ENCODE measurements at regions not wholly inside any gene's neighbourhood (a gene's known extent, or its start where the extent isn't known, plus 50 kb on each side); places are given as distances from the start of the nearest gene placed in this dataset.

- no peak overlapping the region for H3K4me3 ChIP-seq (ENCODE audit: low read depth, low read length)
- in situ Hi-C loops (cut with HindIII; ENCODE audit: low sequenced_read_pairs): no loop called here
- TF ChIP-seq CTCF (IDR thresholded peaks at IDR 0.05; ENCODE audit: low read depth, low read length, missing control alignments): no peak
- no peak for DNase-seq (ENCODE audit: low read depth)
These were observed 69.0 kb upstream of the LPP start for GRCh38 chr3:188084752-188085583.

GRCh38 chr3:188085584-188086560 is 68.1 kb upstream of the LPP start:
- no peak for DNase-seq (ENCODE audit: low read depth)
- in situ Hi-C loops (cut with HindIII; ENCODE audit: low sequenced_read_pairs): no loop called here
- TF ChIP-seq CTCF (IDR thresholded peaks at IDR 0.05; ENCODE audit: low read depth, low read length, missing control alignments): no peak
- H3K4me3 ChIP-seq (ENCODE audit: low read depth, low read length): no peak overlapping the region

- DNase-seq (ENCODE audit: low read depth): no peak
- TF ChIP-seq CTCF (IDR thresholded peaks at IDR 0.05; ENCODE audit: low read depth, low read length, missing control alignments): no peak
- in situ Hi-C loops (cut with HindIII; ENCODE audit: low sequenced_read_pairs): no loop called here
- H3K4me3 ChIP-seq (ENCODE audit: low read depth, low read length): no peak overlapping the region
These were observed 64.8 kb upstream of the LPP start for GRCh38 chr3:188088948-188089685.

GRCh38 chr3:188090620-188091309 is 63.2 kb upstream of the LPP start:
- in situ Hi-C loops (cut with HindIII; ENCODE audit: low sequenced_read_pairs): no loop called here
- no peak for TF ChIP-seq CTCF (IDR thresholded peaks at IDR 0.05; ENCODE audit: low read depth, low read length, missing control alignments)
- no peak overlapping the region for H3K4me3 ChIP-seq (ENCODE audit: low read depth, low read length)
- DNase-seq (ENCODE audit: low read depth): no peak

- H3K4me3 ChIP-seq (ENCODE audit: low read depth, low read length): no peak overlapping the region
- no peak for DNase-seq (ENCODE audit: low read depth)
- TF ChIP-seq CTCF (IDR thresholded peaks at IDR 0.05; ENCODE audit: low read depth, low read length, missing control alignments): no peak
- in situ Hi-C loops (cut with HindIII; ENCODE audit: low sequenced_read_pairs): no loop called here
These were observed 62.2 kb upstream of the LPP start for GRCh38 chr3:188091746-188092145.

Measured in astrocyte of the cerebellum (primary cell).